T-cell (primary cell): ENCODE measurements at regions not wholly inside any gene's neighbourhood (a gene's known extent, or its start where the extent isn't known, plus 50 kb on each side); places are given as distances from the start of the nearest gene placed in this dataset.

Experiments
- ATAC-seq, 4 experiments: fragments of 200-7000 bp in 3 of 4; fragments of 150-1000 bp in 1 of 4; cut with Tn5 transposase; replicated peaks in 1 of 4; 1 replicate in 3 of 4; 2 replicates in 1 of 4; pipeline ENCODE4 v1.10.0; 2021; ENCODE audit warnings: moderate library complexity in 3 of 4, mild to moderate bottlenecking in 2 of 4, moderate number of reproducible peaks in 1 of 4
- CTCF ChIA-PET, 2 donors: fragments of 300-600 bp; sonication (Branson Sonifier 250); formaldehyde crosslinking; loops; one replicate each; lab custom pipeline; 2022; ENCODE audit warnings: antibody characterized with exemption in 2 of 2; lab: Charles Lee
- POLR2A ChIA-PET, 2 donors: fragments of 300-600 bp; sonication (Branson Sonifier 250); formaldehyde crosslinking; loops; one replicate each; lab custom pipeline; 2022; ENCODE audit warnings: antibody characterized with exemption in 2 of 2; lab: Charles Lee
- DNase-seq, 35 experiments: peaks; one replicate each; pipeline versions ENCODE4 v3.0.0 to v3.0.0-alpha.2; 2013 to 2023
- H3K27ac ChIP-seq: one replicate; pipeline ENCODE4 v1.5.1; 2013; ENCODE audit warnings: low read length
- H3K27me3 ChIP-seq, 2 experiments: replicated peaks in 1 of 2; 1 replicate in 1 of 2; 2 replicates in 1 of 2; pipeline versions ENCODE4 v1.6.1 to v1.7.0; 2013; ENCODE audit warnings: low read length in 1 of 2, mixed read lengths in 1 of 2; ENCODE audit not compliant: control insufficient read depth in 2 of 2, insufficient read depth in 2 of 2; ENCODE audit errors: extremely low read depth in 1 of 2
- H3K36me3 ChIP-seq, 2 donors: 1 replicate in 1 of 2; 2 replicates in 1 of 2; pipeline versions ENCODE4 v1.6.1 to v1.7.0; 2013; ENCODE audit warnings: low read length in 1 of 2; ENCODE audit not compliant: control insufficient read depth in 2 of 2, insufficient read depth in 1 of 2; ENCODE audit errors: extremely low read depth in 1 of 2
- H3K4me1 ChIP-seq, 2 experiments: 1 replicate in 1 of 2; 2 replicates in 1 of 2; pipeline versions ENCODE4 v1.6.1 to v1.7.0; 2013; ENCODE audit warnings: low read length in 2 of 2, mixed read lengths in 1 of 2; ENCODE audit not compliant: insufficient read depth in 2 of 2, control insufficient read depth in 1 of 2; ENCODE audit errors: extremely low read depth in 1 of 2
- H3K4me3 ChIP-seq, 2 donors: 1 replicate in 1 of 2; 2 replicates in 1 of 2; pipeline versions ENCODE4 v1.5.1 to v1.7.0; 2013; ENCODE audit warnings: mild to moderate bottlenecking in 2 of 2, low read length in 1 of 2, moderate library complexity in 1 of 2; ENCODE audit not compliant: control insufficient read depth in 1 of 2; ENCODE audit errors: extremely low read depth in 1 of 2
- H3K9me3 ChIP-seq: 2 replicates; pipeline ENCODE4 v1.7.0; 2013
- H3K27ac Mint-ChIP-seq, 2 donors: one replicate each; pipeline ENCODE4 v1.8.0; 2020 to 2021; ENCODE audit warnings: mild to moderate bottlenecking in 2 of 2, mixed read lengths in 2 of 2
- H3K27me3 Mint-ChIP-seq, 2 donors: one replicate each; pipeline ENCODE4 v1.8.0; 2021 to 2022; ENCODE audit warnings: mixed read lengths in 2 of 2
- H3K36me3 Mint-ChIP-seq: one replicate; pipeline ENCODE4 v1.8.0; 2021; ENCODE audit warnings: mixed read lengths
- H3K4me1 Mint-ChIP-seq, 3 donors: one replicate each; pipeline ENCODE4 v1.8.0; 2020 to 2022; ENCODE audit warnings: mixed read lengths in 3 of 3, mild to moderate bottlenecking in 1 of 3
- H3K4me3 Mint-ChIP-seq, 3 donors: one replicate each; pipeline ENCODE4 v1.8.0; 2020 to 2022; ENCODE audit warnings: mild to moderate bottlenecking in 3 of 3, mixed read lengths in 3 of 3, moderate library complexity in 3 of 3
- H3K9me3 Mint-ChIP-seq, 3 donors: one replicate each; pipeline ENCODE4 v1.8.0; 2020 to 2022; ENCODE audit warnings: mixed read lengths in 3 of 3
- WGBS: methylation state at CpG from one replicate; pipeline ENCODE4 v1.1.5; 2013; ENCODE audit warnings: missing lambda C conversion rate; ENCODE audit not compliant: insufficient coverage; 5-methylcytosine and 5-hydroxymethylcytosine counted together

DNA sequence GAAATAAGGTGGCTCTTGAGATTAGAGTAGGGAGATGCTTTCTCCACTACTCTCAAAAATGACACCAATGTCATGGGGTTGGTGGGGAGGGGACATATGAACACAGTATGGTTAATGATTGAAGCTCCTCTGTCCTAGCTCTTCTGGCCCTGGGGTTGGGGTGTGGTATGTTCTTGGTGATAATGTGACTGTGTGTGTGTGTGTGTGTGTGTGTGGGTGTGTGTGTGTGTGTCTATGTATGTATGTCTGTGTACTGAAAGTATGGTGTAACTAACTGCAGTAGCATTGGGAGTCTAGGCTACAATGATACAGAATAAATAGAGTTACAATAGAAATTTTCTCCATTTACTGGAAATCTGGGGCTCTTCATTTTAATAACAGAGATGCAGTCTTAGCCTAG lies 121.0 kb upstream of the CD180 start:
- no peaks in the 10 kb centered on the region for H3K36me3 ChIP-seq
- H3K4me3 ChIP-seq, result no peak overlapping the region
- POLR2A ChIA-PET, result no interaction called here
- no peaks in the 10 kb centered on the region for H3K27me3 ChIP-seq
- CTCF ChIA-PET, result interaction anchor here in 1 of 2 donors (0.7 kb wide), 1 partner anchor 31 kb away, joined by 3 read pairs; no protein-coding TSS in a partner anchor
- H3K27ac ChIP-seq, result no peak overlapping the region
- H3K27me3 Mint-ChIP-seq, result no peaks in the 10 kb centered on the region
- H3K9me3 ChIP-seq, result no peaks in the 10 kb centered on the region
- no peak for ATAC-seq
- no peak for DNase-seq
- H3K4me1 Mint-ChIP-seq, result peaks cover 0 to 6% (median 2%) of the 10 kb centered on the region in 3 donors
- no peak overlapping the region for H3K27ac Mint-ChIP-seq
- no peaks in the 10 kb centered on the region for H3K36me3 Mint-ChIP-seq
- H3K9me3 Mint-ChIP-seq, result peaks cover 0 to 3% (median 0%) of the 10 kb centered on the region in 3 donors
- no peaks in the 10 kb centered on the region for H3K4me1 ChIP-seq
- H3K4me3 Mint-ChIP-seq, result no peak overlapping the region

DNA sequence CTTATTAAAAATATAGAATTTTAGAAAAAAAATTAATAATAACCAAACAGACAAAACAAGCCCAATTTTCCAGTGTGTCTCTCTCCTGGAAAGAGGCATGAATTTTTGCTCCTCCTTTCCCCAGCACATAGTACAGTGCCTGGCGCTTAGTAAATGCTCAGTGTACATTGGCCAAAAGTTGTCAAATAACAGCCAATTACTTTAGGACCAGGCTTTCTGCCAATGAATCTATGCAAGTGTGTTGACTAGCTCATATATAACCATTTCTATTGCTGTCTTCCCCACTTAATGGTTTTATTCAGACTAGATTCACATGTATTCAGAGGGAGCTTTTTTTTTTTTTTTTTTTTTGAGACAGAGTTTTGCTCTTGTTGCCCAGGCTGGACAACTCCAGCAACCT lies 120.1 kb upstream of the CD180 start:
- H3K27me3 ChIP-seq, result no peaks in the 10 kb centered on the region
- H3K27ac ChIP-seq, result no peak overlapping the region
- no peaks in the 10 kb centered on the region for H3K36me3 ChIP-seq
- H3K4me3 Mint-ChIP-seq, result no peak overlapping the region
- H3K4me1 ChIP-seq, result no peaks in the 10 kb centered on the region
- H3K27ac Mint-ChIP-seq, result no peak overlapping the region
- H3K9me3 ChIP-seq, result no peaks in the 10 kb centered on the region
- CTCF ChIA-PET, result interaction anchor here (0.6 kb wide), 3 partner anchors 199 to 1248 kb away, joined by 3 to 5 read pairs (median 3); no protein-coding TSS in a partner anchor
- no peaks in the 10 kb centered on the region for H3K36me3 Mint-ChIP-seq
- POLR2A ChIA-PET, result interaction anchor here in 1 of 2 donors (0.6 to 0.7 kb wide), 2 partner anchors 79 to 983 kb away, joined by 5 to 9 read pairs; no protein-coding TSS in a partner anchor
- H3K9me3 Mint-ChIP-seq, result peaks cover 0 to 5% (median 0%) of the 10 kb centered on the region in 3 donors
- H3K4me3 ChIP-seq, result no peak overlapping the region
- 100% methylated on average over 1 of the region's 1 CpG for WGBS
- no peak for DNase-seq
- no peaks in the 10 kb centered on the region for H3K27me3 Mint-ChIP-seq
- no peak for ATAC-seq
- peaks cover 0 to 6% (median 2%) of the 10 kb centered on the region in 3 donors for H3K4me1 Mint-ChIP-seq

DNA sequence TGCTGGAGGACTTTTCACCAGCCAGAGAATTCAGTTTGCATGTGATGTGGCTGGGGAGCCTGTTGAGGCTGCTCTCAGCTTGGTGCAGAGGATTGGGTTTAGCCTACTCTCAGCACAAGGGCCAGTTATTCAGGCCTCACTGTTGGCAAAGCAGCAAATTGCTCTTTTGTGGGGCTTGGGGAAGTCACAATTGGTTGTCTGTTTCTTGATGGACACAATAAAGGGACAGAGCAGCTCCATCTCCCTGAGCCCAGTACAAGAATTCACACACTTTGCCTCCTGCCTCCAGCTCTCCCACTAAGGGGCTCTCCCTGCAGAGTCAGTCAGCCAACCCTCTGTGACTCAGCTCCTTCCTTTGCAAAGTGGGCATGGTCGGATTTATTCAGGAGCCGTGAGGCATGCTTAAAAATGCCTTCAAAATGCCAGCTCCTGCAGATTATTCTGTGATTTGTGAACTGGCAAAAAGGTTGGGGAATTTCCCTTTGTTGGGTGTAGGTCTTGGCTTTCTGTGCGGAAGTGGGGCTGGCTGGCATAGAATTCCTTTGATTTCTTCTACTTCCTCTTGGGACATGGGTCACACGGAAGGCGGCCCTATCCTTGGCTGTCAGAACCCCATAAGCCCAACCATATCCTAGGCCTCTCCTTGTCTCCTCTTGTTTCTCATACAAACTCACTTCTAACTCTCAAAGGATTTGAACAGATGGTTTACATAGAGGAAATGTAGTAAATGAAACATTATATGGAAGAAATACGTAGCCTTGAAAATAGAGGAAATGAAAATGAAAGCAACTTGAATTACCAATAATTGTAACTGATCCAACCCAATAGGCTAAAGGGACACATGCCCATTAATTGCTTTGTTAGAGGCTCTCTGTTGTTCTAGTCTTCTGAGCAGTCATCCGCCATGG lies 118.7 kb upstream of the CD180 start:
- H3K4me3 ChIP-seq, result no peak overlapping the region
- Mint-ChIP-seq H3K27me3 (no peaks in the 10 kb centered on the region), H3K4me1 (peaks cover 0 to 6% (median 2%) of the 10 kb centered on the region in 3 donors), H3K36me3 (no peaks in the 10 kb centered on the region), H3K9me3 (peaks cover 0 to 5% (median 0%) of the 10 kb centered on the region in 3 donors), H3K4me3 (no peak overlapping the region), H3K27ac (peak overlapping the region in 1 of 2 donors; percentile 25)
- CTCF ChIA-PET, result no interaction called here
- H3K36me3 ChIP-seq, result no peaks in the 10 kb centered on the region
- whole genome bisulfite sequencing, result 90% methylated on average over 3 of the region's 7 CpGs
- H3K27me3 ChIP-seq, result no peaks in the 10 kb centered on the region
- H3K9me3 ChIP-seq, result no peaks in the 10 kb centered on the region
- ATAC-seq (no peak), DNase-seq (no peak)
- H3K4me1 ChIP-seq, result no peaks in the 10 kb centered on the region
- H3K27ac ChIP-seq, result no peak overlapping the region
- POLR2A ChIA-PET, result no interaction called here

- CTCF ChIA-PET, result no interaction called here
- no CpG with 5 or more reads among the region's 2 CpGs for WGBS
- no peaks in the 10 kb centered on the region for H3K36me3 ChIP-seq
- no peak overlapping the region for H3K27ac Mint-ChIP-seq
- no peaks in the 10 kb centered on the region for H3K27me3 Mint-ChIP-seq
- peaks cover 0 to 7% of the 10 kb centered on the region in 2 experiments for H3K4me1 ChIP-seq
- H3K27me3 ChIP-seq, result no peaks in the 10 kb centered on the region
- H3K9me3 ChIP-seq, result no peaks in the 10 kb centered on the region
- H3K4me3 ChIP-seq, result no peak overlapping the region
- peaks cover 0 to 5% (median 5%) of the 10 kb centered on the region in 3 donors for H3K9me3 Mint-ChIP-seq
- no peak for DNase-seq
- POLR2A ChIA-PET, result no interaction called here
- H3K27ac ChIP-seq, result no peak overlapping the region
- no peak for ATAC-seq
- H3K36me3 Mint-ChIP-seq, result no peaks in the 10 kb centered on the region
- peaks cover 10 to 15% (median 12%) of the 10 kb centered on the region in 3 donors for H3K4me1 Mint-ChIP-seq
- no peak overlapping the region for H3K4me3 Mint-ChIP-seq
Measured at GRCh38 chr5:67311701-67312100, 115.1 kb upstream of the CD180 start.

DNA sequence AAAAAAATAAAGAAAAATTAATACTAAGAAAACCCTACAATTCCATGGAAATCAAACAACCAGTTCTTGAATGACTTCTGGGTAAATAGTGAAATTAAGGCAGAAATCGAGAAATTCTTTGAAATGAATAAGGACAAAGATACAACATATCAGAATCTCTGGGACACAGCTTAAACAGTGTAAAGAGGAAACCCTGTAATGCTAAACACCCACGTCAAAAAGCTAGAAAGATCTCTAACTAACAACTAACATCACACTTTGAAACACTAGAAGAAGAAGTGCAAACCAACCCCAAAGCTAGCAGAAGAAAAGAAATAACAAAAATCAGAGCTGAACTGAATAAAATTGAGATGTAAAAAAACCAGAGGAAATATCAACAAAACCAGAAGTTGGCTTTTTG lies 114.6 kb upstream of the CD180 start:
- Mint-ChIP-seq H3K27ac (no peak overlapping the region), H3K36me3 (no peaks in the 10 kb centered on the region), H3K9me3 (peaks cover 0 to 5% (median 5%) of the 10 kb centered on the region in 3 donors), H3K4me3 (no peak overlapping the region), H3K27me3 (no peaks in the 10 kb centered on the region), H3K4me1 (peaks cover 15% of the 10 kb centered on the region in 3 donors)
- H3K4me3 ChIP-seq, result no peak overlapping the region
- no peaks in the 10 kb centered on the region for H3K27me3 ChIP-seq
- no peak overlapping the region for H3K27ac ChIP-seq
- ChIA-PET CTCF (interaction anchor here (0.7 kb wide), 2 partner anchors 98 to 1143 kb away, joined by 5 read pairs; no protein-coding TSS in a partner anchor), POLR2A (no interaction called here)
- peaks cover 0 to 9% of the 10 kb centered on the region in 2 experiments for H3K4me1 ChIP-seq
- DNase-seq (no peak), ATAC-seq (no peak)
- no CpG with 5 or more reads among the region's 2 CpGs for WGBS
- no peaks in the 10 kb centered on the region for H3K36me3 ChIP-seq
- H3K9me3 ChIP-seq, result no peaks in the 10 kb centered on the region

DNA sequence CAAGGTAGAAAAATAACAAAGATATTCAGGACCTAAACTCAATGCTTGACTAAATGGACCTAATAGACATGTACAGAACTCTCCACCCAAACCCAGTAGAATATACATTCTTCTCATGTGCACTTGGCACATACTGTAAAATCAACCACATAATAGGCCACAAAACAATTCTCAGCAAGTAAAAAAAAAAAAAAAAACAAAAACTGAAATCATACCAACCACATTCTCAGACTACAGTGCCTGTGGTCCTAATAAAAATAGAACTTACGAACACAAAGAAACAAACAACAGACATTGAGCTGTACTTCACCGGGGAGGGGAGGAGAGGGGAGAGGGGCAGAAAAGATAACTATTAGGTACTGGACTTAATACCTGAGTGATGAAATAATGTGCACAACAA lies 114.1 kb upstream of the CD180 start:
- Histone ChIP-seq H3K9me3 (no peaks in the 10 kb centered on the region), H3K4me3 (no peak overlapping the region), H3K27me3 (no peaks in the 10 kb centered on the region), H3K4me1 (peaks cover 0 to 9% of the 10 kb centered on the region in 2 experiments), H3K27ac (no peak overlapping the region), H3K36me3 (no peaks in the 10 kb centered on the region)
- Mint-ChIP-seq H3K27ac (no peak overlapping the region), H3K36me3 (no peaks in the 10 kb centered on the region), H3K9me3 (peaks cover 0 to 5% (median 5%) of the 10 kb centered on the region in 3 donors), H3K4me3 (no peak overlapping the region), H3K27me3 (no peaks in the 10 kb centered on the region), H3K4me1 (peaks cover 13 to 16% (median 15%) of the 10 kb centered on the region in 3 donors)
- no peak for DNase-seq
- no peak for ATAC-seq
- ChIA-PET POLR2A (no interaction called here), CTCF (interaction anchor here (0.7 kb wide), 2 partner anchors 97 to 1144 kb away, joined by 5 read pairs; no protein-coding TSS in a partner anchor)
- WGBS, result no CpG with 5 or more reads among the region's 2 CpGs
